ENCODE measurements at regions not wholly inside any gene's neighbourhood (a gene's known extent, or its start where the extent isn't known, plus 50 kb on each side); places are given as distances from the start of the nearest gene placed in this dataset.

- Histone ChIP-seq H3K9me1 (ENCODE audit: control insufficient read depth, insufficient read depth, low read length) (no peaks in the 10 kb centered on the region), H3K9me3 (replicated peaks; ENCODE audit: control insufficient read depth, insufficient read depth, low read depth, low read length) (no peaks in the 10 kb centered on the region), H3K79me2 (ENCODE audit: control insufficient read depth, insufficient read depth, low read length) (no peaks in the 10 kb centered on the region), H3K27ac (ENCODE audit: extremely low read depth, low read depth, low read length) (no peak overlapping the region), H3K9ac (ENCODE audit: insufficient read depth in 1 of 2, low read depth in 2 of 2, low read length in 2 of 2) (no peak overlapping the region), H3K36me3 (ENCODE audit: control insufficient read depth, insufficient read depth, low read length) (no peaks in the 10 kb centered on the region), H3K4me1 (replicated peaks in 1 of 2; ENCODE audit: control insufficient read depth in 2 of 2, insufficient read depth in 2 of 2, low read length in 2 of 2) (peaks cover 6 to 19% of the 10 kb centered on the region in 2 experiments; a peak in 2 of 5 replicates), H3K4me2 (ENCODE audit: insufficient read depth, low read length) (no peak overlapping the region), H4K20me1 (replicated peaks; ENCODE audit: control insufficient read depth, insufficient read depth, low read length) (no peaks in the 10 kb centered on the region), H3K27me3 (ENCODE audit: control insufficient read depth in 2 of 2, insufficient read depth in 2 of 2, low read length in 2 of 2) (no peaks in the 10 kb centered on the region), H3K4me3 (no peak overlapping the region), H2AFZ (ENCODE audit: low read depth, low read length) (no peak overlapping the region)
- FAIRE-seq = peak; percentile 56
- intact Hi-C loops (cut with micrococcal nuclease) = no loop called here
- ChIA-PET POLR2A (interaction anchor here (0.9 to 1.0 kb wide), 2 partner anchors 9 to 37 kb away, joined by 3 to 4 read pairs; no protein-coding TSS in a partner anchor), CTCF (ENCODE audit: low intra/inter-chr PET ratio) (no interaction called here)
- DNase-seq (ENCODE audit: extremely low read depth in 1 of 4, low spot score in 3 of 4) = no peak
- 63% methylated on average over 6 of the region's 6 CpGs for WGBS (ENCODE audit: insufficient coverage, low coverage, missing lambda C conversion rate)
- in situ Hi-C loops (cut with MboI) = no loop called here
- BruUV-seq (replicated peaks) = no TSS peak
- ATAC-seq = no peak
- no peak for TF ChIP-seq TEAD1 (CRISPR knock-in tag; IDR thresholded peaks at IDR 0.05)
- TF ChIP-seq NFIC (IDR thresholded peaks at IDR 0.05) = peak; percentile 87
- TF ChIP-seq ZNF561 (CRISPR knock-in tag; conservative IDR thresholded peaks at IDR 0.05) = no peak
- TF ChIP-seq POLR3G (IDR thresholded peaks at IDR 0.05; ENCODE audit: extremely low read depth, insufficient read length, insufficient replicate concordance) = no peak
These were observed 51.2 kb upstream of the KLF3 start for GRCh38 chr4:38612646-38613414.

Measured in K562 (cell line).